ENCODE measurements at regions not wholly inside any gene's neighbourhood (a gene's known extent, or its start where the extent isn't known, plus 50 kb on each side); places are given as distances from the start of the nearest gene placed in this dataset.

- no CpG with 5 or more reads among the region's 1 CpG for WGBS (ENCODE audit: extremely low coverage, insufficient read length, low lambda C conversion rate)
- Histone ChIP-seq H3K79me2 (ENCODE audit: insufficient read depth, low read length) (no peaks in the 10 kb centered on the region), H3K4me1 (ENCODE audit: insufficient read depth, low read length) (no peaks in the 10 kb centered on the region; the same call in 1 of the 2 replicates), H3K23ac (ENCODE audit: insufficient read length, low read depth, low read length) (no peak overlapping the region), H2BK120ac (ENCODE audit: low read depth, low read length, poor library complexity, severe bottlenecking) (no peak overlapping the region), H3K9ac (ENCODE audit: extremely low read depth, insufficient read length, low read length) (no peak overlapping the region), H3K18ac (ENCODE audit: insufficient read length, low read depth, low read length) (no peak overlapping the region), H3K27me3 (ENCODE audit: insufficient read depth, low read length) (no peaks in the 10 kb centered on the region), H3K79me1 (ENCODE audit: insufficient read depth, low read depth, low read length, poor library complexity, severe bottlenecking) (no peaks in the 10 kb centered on the region), H2BK20ac (ENCODE audit: low read depth, low read length, poor library complexity, severe bottlenecking) (no peak overlapping the region), H3K4me2 (ENCODE audit: insufficient read depth, insufficient read length, low read length) (no peak overlapping the region), H2AFZ (ENCODE audit: low read length) (no peak overlapping the region), H2BK5ac (ENCODE audit: insufficient read length, low read length) (no peak overlapping the region), H2BK15ac (ENCODE audit: low read depth, low read length) (no peak overlapping the region), H2AK5ac (ENCODE audit: insufficient read length, low read length) (no peak overlapping the region), H3T11ph (ENCODE audit: low read length) (no peak overlapping the region), H3K56ac (ENCODE audit: insufficient read length, low read depth, low read length) (no peak overlapping the region), H3K9me3 (ENCODE audit: control insufficient read depth, low read depth, low read length) (no peaks in the 10 kb centered on the region), H2BK12ac (ENCODE audit: insufficient read length, low read depth, low read length) (no peak overlapping the region), H3K27ac (ENCODE audit: insufficient read length, low read depth, low read length) (no peak overlapping the region), H3K23me2 (ENCODE audit: insufficient read length, low read depth, low read length, poor library complexity, severe bottlenecking) (no peaks in the 10 kb centered on the region), H4K5ac (ENCODE audit: insufficient read length, low read depth, low read length) (no peak overlapping the region), H3K4ac (ENCODE audit: low read depth, low read length) (no peak overlapping the region), H4K91ac (ENCODE audit: insufficient read length, low read depth, low read length) (no peak overlapping the region), H4K8ac (replicated peaks; ENCODE audit: insufficient read length, low read depth, low read length) (no peak overlapping the region), H3K14ac (ENCODE audit: insufficient read depth, low read length) (no peak overlapping the region), H4K20me1 (ENCODE audit: control insufficient read depth, insufficient read depth, insufficient read length) (no peaks in the 10 kb centered on the region)
- no peaks in the 10 kb centered on the region for H3K36me3 Mint-ChIP-seq (ENCODE audit: insufficient read depth in 1 of 3, low read depth in 3 of 3)
- H3K4me1 Mint-ChIP-seq: peaks cover 8 to 11% of the 10 kb centered on the region in 2 experiments
- TF ChIP-seq CTCF (conservative IDR thresholded peaks at IDR 0.05): peak; percentile 86
- H3K27ac Mint-ChIP-seq: no peak overlapping the region
- H3K9me3 Mint-ChIP-seq: no peaks in the 10 kb centered on the region
- no peak overlapping the region for H3K4me3 Mint-ChIP-seq
- no peak for DNase-seq
- H3K27me3 Mint-ChIP-seq (ENCODE audit: low read depth): no peaks in the 10 kb centered on the region
These were observed 443.3 kb downstream of the GBA3 start for GRCh38 chr4:23135792-23136645.
